ENCODE measurements at regions not wholly inside any gene's neighbourhood (a gene's known extent, or its start where the extent isn't known, plus 50 kb on each side); places are given as distances from the start of the nearest gene placed in this dataset.

GRCh38 chr2:234137400-234138014, 87.0 kb downstream of the SPP2 start:
- no peaks in the 10 kb centered on the region for H3K36me3 ChIP-seq
- H3K27ac ChIP-seq (replicated peaks): no peak overlapping the region
- intact Hi-C loops (cut with micrococcal nuclease): loop anchor here (5.0 kb wide), 1 partner anchor 365 kb away; no protein-coding TSS in a partner anchor
- DNase-seq: no peak
- peaks cover 42% of the 10 kb centered on the region for H3K27me3 ChIP-seq (ENCODE audit: low read depth)
- no peak overlapping the region for H3K4me3 ChIP-seq
- H3K4me1 ChIP-seq: no peaks in the 10 kb centered on the region
- TF ChIP-seq CTCF (IDR thresholded peaks at IDR 0.05; ENCODE audit: borderline replicate concordance): no peak
- peaks cover 5% of the 10 kb centered on the region for H3K9me3 ChIP-seq (replicated peaks)

GRCh38 chr2:234136461-234136860, 86.0 kb downstream of the SPP2 start:
- DNase-seq: no peak
- intact Hi-C loops (cut with micrococcal nuclease): loop anchor here (5.0 kb wide), 1 partner anchor 366 kb away; no protein-coding TSS in a partner anchor
- H3K36me3 ChIP-seq: no peaks in the 10 kb centered on the region
- TF ChIP-seq CTCF (IDR thresholded peaks at IDR 0.05; ENCODE audit: borderline replicate concordance): no peak
- peaks cover 53% of the 10 kb centered on the region for H3K27me3 ChIP-seq (ENCODE audit: low read depth)
- H3K9me3 ChIP-seq (replicated peaks): peaks cover 5% of the 10 kb centered on the region
- H3K27ac ChIP-seq (replicated peaks): no peak overlapping the region
- no peaks in the 10 kb centered on the region for H3K4me1 ChIP-seq
- no peak overlapping the region for H3K4me3 ChIP-seq

GRCh38 chr2:234135750-234136221, 85.3 kb downstream of the SPP2 start:
- peak; percentile 29 for DNase-seq
- Histone ChIP-seq H3K4me1 (no peaks in the 10 kb centered on the region), H3K36me3 (no peaks in the 10 kb centered on the region), H3K4me3 (no peak overlapping the region), H3K27ac (replicated peaks) (no peak overlapping the region), H3K9me3 (replicated peaks) (peaks cover 5% of the 10 kb centered on the region), H3K27me3 (ENCODE audit: low read depth) (peaks cover 56% of the 10 kb centered on the region)
- TF ChIP-seq CTCF (IDR thresholded peaks at IDR 0.05; ENCODE audit: borderline replicate concordance): peak; percentile 82
- intact Hi-C loops (cut with micrococcal nuclease): loop anchor here (5.0 kb wide), 1 partner anchor 367 kb away; no protein-coding TSS in a partner anchor

- no peaks in the 10 kb centered on the region for H3K4me1 ChIP-seq
- DNase-seq: no peak
- TF ChIP-seq CTCF (IDR thresholded peaks at IDR 0.05; ENCODE audit: borderline replicate concordance): no peak
- intact Hi-C loops (cut with micrococcal nuclease): no loop called here
- no peak overlapping the region for H3K4me3 ChIP-seq
- H3K27me3 ChIP-seq (ENCODE audit: low read depth): peaks cover 61% of the 10 kb centered on the region
- no peaks in the 10 kb centered on the region for H3K9me3 ChIP-seq (replicated peaks)
- H3K36me3 ChIP-seq: no peaks in the 10 kb centered on the region
- no peak overlapping the region for H3K27ac ChIP-seq (replicated peaks)
These were observed 84.0 kb downstream of the SPP2 start for GRCh38 chr2:234134496-234134895.

- Histone ChIP-seq H3K27me3 (ENCODE audit: low read depth) (peaks cover 61% of the 10 kb centered on the region), H3K27ac (replicated peaks) (no peak overlapping the region), H3K9me3 (replicated peaks) (no peaks in the 10 kb centered on the region), H3K4me3 (no peak overlapping the region), H3K4me1 (no peaks in the 10 kb centered on the region), H3K36me3 (no peaks in the 10 kb centered on the region)
- no peak for DNase-seq
- intact Hi-C loops (cut with micrococcal nuclease): no loop called here
- TF ChIP-seq CTCF (IDR thresholded peaks at IDR 0.05; ENCODE audit: borderline replicate concordance): no peak
These were observed 82.5 kb downstream of the SPP2 start for GRCh38 chr2:234133004-234133403.
